ENCODE measurements at regions not wholly inside any gene's neighbourhood (a gene's known extent, or its start where the extent isn't known, plus 50 kb on each side); places are given as distances from the start of the nearest gene placed in this dataset.

DNA sequence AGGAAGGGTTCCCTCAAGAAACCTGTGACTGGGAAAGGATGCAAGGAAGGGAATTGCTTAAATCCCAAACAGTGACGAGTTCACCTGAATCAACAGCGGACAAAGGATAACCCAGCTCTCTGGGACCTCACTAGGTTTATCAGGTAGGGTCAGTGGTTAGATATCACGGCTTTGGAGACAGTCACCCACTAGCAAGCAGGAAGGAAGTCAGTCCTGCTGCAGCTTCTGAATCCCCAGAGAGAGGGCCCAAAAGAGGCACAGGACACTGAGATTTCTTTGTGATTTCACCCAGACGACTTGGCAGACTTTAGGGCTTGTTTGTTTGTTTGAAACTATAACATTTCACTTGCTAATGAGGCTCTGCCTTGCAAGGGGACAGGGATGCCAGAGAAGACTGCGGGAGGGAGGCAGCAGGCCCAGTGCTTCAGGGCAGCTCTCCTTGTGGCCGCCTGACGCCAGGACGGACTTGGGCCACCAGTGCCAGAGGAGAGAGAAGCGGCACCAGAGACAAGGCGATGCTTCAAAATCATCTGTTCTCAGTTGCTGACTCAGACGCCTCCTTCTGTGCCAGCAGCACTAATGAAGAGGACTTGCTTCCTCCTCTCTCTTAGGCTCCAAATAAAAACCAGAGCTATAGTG lies 275.6 kb upstream of the SLC30A5 start:
- TF ChIP-seq, protein P1, sequence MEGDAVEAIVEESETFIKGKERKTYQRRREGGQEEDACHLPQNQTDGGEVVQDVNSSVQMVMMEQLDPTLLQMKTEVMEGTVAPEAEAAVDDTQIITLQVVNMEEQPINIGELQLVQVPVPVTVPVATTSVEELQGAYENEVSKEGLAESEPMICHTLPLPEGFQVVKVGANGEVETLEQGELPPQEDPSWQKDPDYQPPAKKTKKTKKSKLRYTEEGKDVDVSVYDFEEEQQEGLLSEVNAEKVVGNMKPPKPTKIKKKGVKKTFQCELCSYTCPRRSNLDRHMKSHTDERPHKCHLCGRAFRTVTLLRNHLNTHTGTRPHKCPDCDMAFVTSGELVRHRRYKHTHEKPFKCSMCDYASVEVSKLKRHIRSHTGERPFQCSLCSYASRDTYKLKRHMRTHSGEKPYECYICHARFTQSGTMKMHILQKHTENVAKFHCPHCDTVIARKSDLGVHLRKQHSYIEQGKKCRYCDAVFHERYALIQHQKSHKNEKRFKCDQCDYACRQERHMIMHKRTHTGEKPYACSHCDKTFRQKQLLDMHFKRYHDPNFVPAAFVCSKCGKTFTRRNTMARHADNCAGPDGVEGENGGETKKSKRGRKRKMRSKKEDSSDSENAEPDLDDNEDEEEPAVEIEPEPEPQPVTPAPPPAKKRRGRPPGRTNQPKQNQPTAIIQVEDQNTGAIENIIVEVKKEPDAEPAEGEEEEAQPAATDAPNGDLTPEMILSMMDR (IDR thresholded peaks at IDR 0.05) = no peak
- no peak for TF ChIP-seq SIN3A (IDR thresholded peaks at IDR 0.05; ENCODE audit: borderline replicate concordance, insufficient read depth, low read depth, low read length)
